Tibial nerve (tissue), 4 donors: ENCODE measurements at regions not wholly inside any gene's neighbourhood (a gene's known extent, or its start where the extent isn't known, plus 50 kb on each side); places are given as distances from the start of the nearest gene placed in this dataset.

ENCODE experiments used
- CTCF ChIP-seq, 5 experiments: fragments of 200-600 bp in 3 of 5; fragments of 450-650 bp in 2 of 5; sonication (generic) in 3 of 5; IDR thresholded peaks; one replicate each; pipeline ENCODE4 v1.5.1; 2016 to 2019; ENCODE audit warnings: antibody characterized with exemption in 5 of 5, mild to moderate bottlenecking in 3 of 5, moderate library complexity in 2 of 5
- EP300 ChIP-seq, 2 donors: sonication (generic); formaldehyde crosslinking; IDR thresholded peaks; one replicate each; pipeline ENCODE4 v1.6.1; 2017; ENCODE audit warnings: antibody characterized with exemption in 2 of 2, mild to moderate bottlenecking in 1 of 2
- POLR2A ChIP-seq, 2 donors: fragments of 450-650 bp; IDR thresholded peaks; one replicate each; pipeline ENCODE4 v1.6.1; 2017; ENCODE audit warnings: antibody characterized with exemption in 2 of 2, mild to moderate bottlenecking in 2 of 2, moderate library complexity in 2 of 2

GRCh38 chr16:66293932-66294331 lies 72.6 kb upstream of the CDH5 start:
- no peak for TF ChIP-seq CTCF (IDR thresholded peaks at IDR 0.05)
- no peak for TF ChIP-seq POLR2A (IDR thresholded peaks at IDR 0.05)
- no peak for TF ChIP-seq EP300 (IDR thresholded peaks at IDR 0.05)
